ENCODE measurements at regions not wholly inside any gene's neighbourhood (a gene's known extent, or its start where the extent isn't known, plus 50 kb on each side); places are given as distances from the start of the nearest gene placed in this dataset.

GRCh38 chr4:141473026-141473540 lies 163.3 kb upstream of the IL15 start (continued):
- no peak for TF ChIP-seq ZHX1 (conservative IDR thresholded peaks at IDR 0.05; ENCODE audit: low read length)
- no peak for TF ChIP-seq CHD7 (IDR thresholded peaks at IDR 0.05; ENCODE audit: low read depth, low read length)
